Cardiac muscle cell (in vitro differentiated cells and primary cell): ENCODE measurements at regions not wholly inside any gene's neighbourhood (a gene's known extent, or its start where the extent isn't known, plus 50 kb on each side); places are given as distances from the start of the nearest gene placed in this dataset.
A peak's percentile ranks its signal among the peaks of the same experiment; 100 is the strongest.

Experiments used
- DNase-seq, 2 donors: peaks; one replicate each; pipeline versions ENCODE4 v3.0.0 to v3.0.0-alpha.2; 2010 to 2017; ENCODE audit warnings: low read depth in 1 of 2, low spot score in 1 of 2
- H3K27ac ChIP-seq: fragments of 200-600 bp; sonication (generic); 2 replicates; pipeline ENCODE4 v1.5.1; 2016
- H3K27me3 ChIP-seq: fragments of 200-600 bp; sonication (generic); 2 replicates; pipeline ENCODE4 v1.6.0; 2016; ENCODE audit warnings: control low read depth
- H3K36me3 ChIP-seq: fragments of 200-600 bp; sonication (generic); 2 replicates; pipeline ENCODE4 v1.5.1; 2016; ENCODE audit warnings: control low read depth
- H3K4me1 ChIP-seq: fragments of 200-600 bp; sonication (generic); 2 replicates; pipeline ENCODE4 v1.8.1; 2017; ENCODE audit warnings: low read depth, mild to moderate bottlenecking, mixed run types
- H3K4me3 ChIP-seq: fragments of 200-600 bp; sonication (generic); 2 replicates; pipeline ENCODE4 v1.5.1; 2016; ENCODE audit warnings: mild to moderate bottlenecking
- H3K9me3 ChIP-seq: fragments of 200-600 bp; sonication (generic); 2 replicates; pipeline ENCODE4 v1.5.1; 2017; ENCODE audit warnings: low read depth, mild to moderate bottlenecking, control low read depth
- TF ChIP-seq, protein P1 (sequence below): IDR thresholded peaks from 2 replicates; pipeline ENCODE4 v1.5.1; 2012; ENCODE audit warnings: low read depth, mild to moderate bottlenecking, low read length

DNA sequence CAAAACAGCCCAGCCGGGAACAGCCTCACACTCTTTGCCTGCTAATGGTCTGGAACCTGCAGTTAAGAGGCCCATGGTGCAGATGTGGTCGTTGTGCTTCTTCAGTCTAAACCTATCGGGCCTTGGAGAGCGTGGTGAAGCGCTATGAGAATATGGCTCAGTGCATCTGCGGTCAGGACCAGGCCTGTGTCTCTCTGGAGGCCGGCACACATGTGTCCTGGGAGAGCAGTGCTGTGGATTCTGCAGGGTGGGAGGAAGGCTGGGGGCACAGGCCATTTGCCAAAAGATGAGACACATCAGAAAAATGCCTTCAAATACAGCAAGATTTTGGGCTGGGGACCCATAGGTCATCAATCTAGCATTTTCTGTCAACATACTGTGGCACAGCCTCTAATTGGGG, 231.5 kb upstream of the GLI3 start:
- Histone ChIP-seq H3K4me3 (no peak overlapping the region), H3K4me1 (no peaks in the 10 kb centered on the region), H3K9me3 (no peaks in the 10 kb centered on the region), H3K27me3 (no peaks in the 10 kb centered on the region), H3K36me3 (no peaks in the 10 kb centered on the region), H3K27ac (no peak overlapping the region)
- no peak for DNase-seq
- TF ChIP-seq, protein P1, sequence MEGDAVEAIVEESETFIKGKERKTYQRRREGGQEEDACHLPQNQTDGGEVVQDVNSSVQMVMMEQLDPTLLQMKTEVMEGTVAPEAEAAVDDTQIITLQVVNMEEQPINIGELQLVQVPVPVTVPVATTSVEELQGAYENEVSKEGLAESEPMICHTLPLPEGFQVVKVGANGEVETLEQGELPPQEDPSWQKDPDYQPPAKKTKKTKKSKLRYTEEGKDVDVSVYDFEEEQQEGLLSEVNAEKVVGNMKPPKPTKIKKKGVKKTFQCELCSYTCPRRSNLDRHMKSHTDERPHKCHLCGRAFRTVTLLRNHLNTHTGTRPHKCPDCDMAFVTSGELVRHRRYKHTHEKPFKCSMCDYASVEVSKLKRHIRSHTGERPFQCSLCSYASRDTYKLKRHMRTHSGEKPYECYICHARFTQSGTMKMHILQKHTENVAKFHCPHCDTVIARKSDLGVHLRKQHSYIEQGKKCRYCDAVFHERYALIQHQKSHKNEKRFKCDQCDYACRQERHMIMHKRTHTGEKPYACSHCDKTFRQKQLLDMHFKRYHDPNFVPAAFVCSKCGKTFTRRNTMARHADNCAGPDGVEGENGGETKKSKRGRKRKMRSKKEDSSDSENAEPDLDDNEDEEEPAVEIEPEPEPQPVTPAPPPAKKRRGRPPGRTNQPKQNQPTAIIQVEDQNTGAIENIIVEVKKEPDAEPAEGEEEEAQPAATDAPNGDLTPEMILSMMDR: no peak

DNA sequence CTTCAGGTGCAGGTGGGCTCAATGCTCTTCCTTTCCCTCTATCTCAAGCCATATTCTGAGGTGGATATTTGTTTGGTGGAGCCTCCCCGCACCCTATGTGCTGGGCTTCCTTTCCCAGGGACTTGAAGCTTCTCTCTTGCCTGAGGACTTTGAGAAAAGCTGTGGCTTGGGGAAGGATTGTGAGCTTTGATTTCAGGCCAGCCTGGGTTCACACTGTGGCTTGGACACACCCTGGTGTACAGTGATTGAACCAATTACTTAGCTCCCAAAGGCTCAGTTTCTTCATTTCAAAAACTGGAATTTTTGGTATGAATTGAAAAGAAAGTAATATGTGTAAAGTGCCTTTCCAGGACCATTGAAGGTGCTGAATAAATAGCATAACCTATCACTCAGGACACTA, 224.5 kb upstream of the GLI3 start:
- H3K9me3 ChIP-seq: no peaks in the 10 kb centered on the region
- no peaks in the 10 kb centered on the region for H3K27me3 ChIP-seq
- no peak overlapping the region for H3K27ac ChIP-seq
- no peak for DNase-seq
- no peaks in the 10 kb centered on the region for H3K36me3 ChIP-seq
- no peak overlapping the region for H3K4me3 ChIP-seq
- H3K4me1 ChIP-seq: no peaks in the 10 kb centered on the region
- TF ChIP-seq, protein P1: no peak

DNA sequence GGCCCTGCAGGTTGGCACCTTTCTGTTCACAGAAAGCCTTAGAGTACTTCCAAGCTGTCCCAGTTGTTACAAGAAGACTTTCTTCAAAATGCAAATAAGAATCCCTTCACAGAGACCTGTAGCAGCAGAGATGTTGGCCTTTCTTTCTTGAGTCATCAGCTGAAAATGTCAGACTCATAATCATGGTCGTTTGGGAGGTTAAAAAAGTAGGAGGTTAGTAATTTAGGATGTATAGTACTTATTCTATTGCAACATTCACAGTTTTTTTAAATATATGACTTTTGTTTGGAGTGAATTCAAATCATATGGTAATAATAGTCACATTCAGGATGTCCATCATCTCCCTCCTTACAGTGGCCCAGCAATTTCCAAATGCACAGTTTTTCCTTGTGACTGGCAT, 223.9 kb upstream of the GLI3 start:
- TF ChIP-seq, protein P1: no peak
- Histone ChIP-seq H3K36me3 (no peaks in the 10 kb centered on the region), H3K27me3 (no peaks in the 10 kb centered on the region), H3K4me3 (no peak overlapping the region), H3K9me3 (no peaks in the 10 kb centered on the region), H3K4me1 (no peaks in the 10 kb centered on the region), H3K27ac (no peak overlapping the region)
- no peak for DNase-seq

DNA sequence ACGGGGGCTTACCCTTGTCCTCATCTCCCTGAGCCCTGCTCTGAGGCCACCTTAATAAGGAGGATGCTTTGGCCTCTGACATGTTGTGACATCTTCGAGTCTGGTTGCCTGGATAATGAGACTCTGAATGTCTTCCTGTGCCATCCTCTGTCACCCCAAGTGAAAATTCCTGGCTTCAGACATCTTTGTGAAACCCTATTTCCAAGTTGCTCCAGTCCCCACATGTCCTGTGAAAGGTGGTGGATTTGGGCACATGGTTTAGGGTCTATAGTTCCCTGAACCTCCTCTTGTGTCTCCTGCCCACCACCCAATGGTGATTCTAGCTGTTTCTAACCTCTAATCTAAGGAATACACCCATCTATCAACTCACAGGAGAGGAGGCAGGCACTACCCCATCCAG, 223.1 kb upstream of the GLI3 start:
- TF ChIP-seq, protein P1: no peak
- H3K27me3 ChIP-seq: no peaks in the 10 kb centered on the region
- no peaks in the 10 kb centered on the region for H3K4me1 ChIP-seq
- no peaks in the 10 kb centered on the region for H3K36me3 ChIP-seq
- no peak for DNase-seq
- H3K9me3 ChIP-seq: no peaks in the 10 kb centered on the region
- no peak overlapping the region for H3K27ac ChIP-seq
- H3K4me3 ChIP-seq: no peak overlapping the region

DNA sequence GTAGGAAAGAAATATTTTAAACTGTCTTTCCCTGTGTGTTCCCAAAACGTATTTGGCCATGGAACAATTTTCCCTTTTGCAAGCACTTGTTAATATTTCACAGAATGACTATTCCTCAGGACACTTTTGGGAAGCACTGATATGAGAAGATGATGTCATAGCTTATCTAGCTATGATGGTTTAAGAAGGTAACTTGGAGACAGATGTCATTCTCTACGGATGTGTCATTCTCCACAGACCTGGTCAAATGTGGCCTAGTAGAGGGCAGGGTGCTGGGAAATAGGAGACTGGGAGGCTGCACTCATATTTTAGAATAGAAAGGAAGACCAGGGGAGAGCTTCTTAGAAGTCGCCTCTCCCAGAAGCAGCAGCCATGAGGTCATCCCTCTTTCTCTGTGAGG, 220.7 kb upstream of the GLI3 start:
- H3K9me3 ChIP-seq: no peaks in the 10 kb centered on the region
- TF ChIP-seq, protein P1: no peak
- no peaks in the 10 kb centered on the region for H3K27me3 ChIP-seq
- H3K4me1 ChIP-seq: no peaks in the 10 kb centered on the region
- DNase-seq: peak in 1 of 2 donors; percentile 5
- H3K36me3 ChIP-seq: no peaks in the 10 kb centered on the region
- H3K4me3 ChIP-seq: no peak overlapping the region
- H3K27ac ChIP-seq: no peak overlapping the region

DNA sequence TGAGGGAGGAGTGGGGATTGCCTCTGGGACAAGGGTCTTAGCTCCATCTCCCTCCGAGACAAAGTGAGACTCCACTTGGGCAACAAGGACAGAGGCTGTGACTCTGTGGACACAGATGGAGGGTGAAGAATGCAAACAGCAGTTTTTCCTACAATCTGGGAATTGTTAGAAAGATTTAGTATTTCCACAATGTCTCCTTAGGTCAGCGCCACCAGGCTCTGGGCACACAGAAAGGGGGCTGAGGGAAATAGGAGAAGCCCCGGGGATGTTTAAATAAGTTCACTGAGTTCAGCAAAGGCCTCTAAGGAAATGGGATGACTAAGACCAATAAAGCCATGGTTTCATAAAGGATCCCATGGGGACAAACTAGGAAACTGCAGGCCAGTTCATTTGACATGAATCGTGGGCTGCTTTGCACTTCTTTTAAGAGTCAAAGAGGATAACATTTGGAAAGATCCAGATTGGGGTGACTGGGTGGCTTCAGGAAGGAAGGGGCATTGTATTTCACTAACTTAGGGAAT, 219.8 kb upstream of the GLI3 start:
- Histone ChIP-seq H3K4me3 (no peak overlapping the region), H3K4me1 (no peaks in the 10 kb centered on the region), H3K27ac (no peak overlapping the region), H3K9me3 (no peaks in the 10 kb centered on the region), H3K27me3 (no peaks in the 10 kb centered on the region), H3K36me3 (no peaks in the 10 kb centered on the region)
- TF ChIP-seq, protein P1: no peak
- no peak for DNase-seq
